ENCODE measurements at regions not wholly inside any gene's neighbourhood (a gene's known extent, or its start where the extent isn't known, plus 50 kb on each side); places are given as distances from the start of the nearest gene placed in this dataset.

DNA sequence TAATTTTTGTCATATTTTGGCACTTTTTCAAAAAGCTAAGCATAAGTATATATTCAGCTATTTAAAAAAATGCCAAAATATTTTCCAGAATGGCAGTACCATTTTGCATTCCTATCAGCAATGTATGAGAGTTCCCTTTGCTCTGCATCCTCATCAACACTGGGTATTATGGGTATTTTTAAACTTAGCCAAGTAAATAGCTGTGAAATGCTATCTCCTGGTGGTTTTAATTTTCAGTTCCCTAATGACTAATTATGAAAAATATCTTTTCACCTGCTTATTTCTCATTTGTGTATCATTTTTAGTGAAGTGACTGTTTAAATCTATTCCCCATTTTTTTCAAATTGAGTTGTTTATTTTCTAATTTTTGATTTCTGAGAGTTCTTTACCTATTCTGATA lies 199.7 kb upstream of the NECTIN3 start:
- Histone ChIP-seq H3K27ac (ENCODE audit: low read length) (no peak overlapping the region), H3K4me2 (ENCODE audit: low read length) (no peak overlapping the region), H3F3A (ENCODE audit: insufficient read depth, low read length, poor library complexity, severe bottlenecking) (no peaks in the 10 kb centered on the region), H3K36me3 (ENCODE audit: insufficient read depth, low read length) (no peaks in the 10 kb centered on the region), H3K27me3 (ENCODE audit: insufficient read depth, low read depth, low read length) (no peaks in the 10 kb centered on the region), H2AFZ (ENCODE audit: low read depth, low read length) (no peak overlapping the region), H4K20me1 (ENCODE audit: insufficient read depth) (no peaks in the 10 kb centered on the region), H3K9ac (ENCODE audit: low read length) (no peak overlapping the region), H3K79me2 (replicated peaks; ENCODE audit: insufficient read depth, low read length) (no peaks in the 10 kb centered on the region), H3K9me3 (ENCODE audit: low read length) (no peaks in the 10 kb centered on the region), H3K4me3 (ENCODE audit: low read length) (no peak overlapping the region), H3K9me2 (ENCODE audit: insufficient read depth, low read length) (no peaks in the 10 kb centered on the region)
- no peak for TF ChIP-seq MXI1 (conservative IDR thresholded peaks at IDR 0.05; ENCODE audit: poor library complexity, severe bottlenecking)
- TF ChIP-seq, protein P1, sequence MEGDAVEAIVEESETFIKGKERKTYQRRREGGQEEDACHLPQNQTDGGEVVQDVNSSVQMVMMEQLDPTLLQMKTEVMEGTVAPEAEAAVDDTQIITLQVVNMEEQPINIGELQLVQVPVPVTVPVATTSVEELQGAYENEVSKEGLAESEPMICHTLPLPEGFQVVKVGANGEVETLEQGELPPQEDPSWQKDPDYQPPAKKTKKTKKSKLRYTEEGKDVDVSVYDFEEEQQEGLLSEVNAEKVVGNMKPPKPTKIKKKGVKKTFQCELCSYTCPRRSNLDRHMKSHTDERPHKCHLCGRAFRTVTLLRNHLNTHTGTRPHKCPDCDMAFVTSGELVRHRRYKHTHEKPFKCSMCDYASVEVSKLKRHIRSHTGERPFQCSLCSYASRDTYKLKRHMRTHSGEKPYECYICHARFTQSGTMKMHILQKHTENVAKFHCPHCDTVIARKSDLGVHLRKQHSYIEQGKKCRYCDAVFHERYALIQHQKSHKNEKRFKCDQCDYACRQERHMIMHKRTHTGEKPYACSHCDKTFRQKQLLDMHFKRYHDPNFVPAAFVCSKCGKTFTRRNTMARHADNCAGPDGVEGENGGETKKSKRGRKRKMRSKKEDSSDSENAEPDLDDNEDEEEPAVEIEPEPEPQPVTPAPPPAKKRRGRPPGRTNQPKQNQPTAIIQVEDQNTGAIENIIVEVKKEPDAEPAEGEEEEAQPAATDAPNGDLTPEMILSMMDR (IDR thresholded peaks at IDR 0.05; ENCODE audit: poor library complexity, severe bottlenecking): no peak
- TF ChIP-seq, protein P2, sequence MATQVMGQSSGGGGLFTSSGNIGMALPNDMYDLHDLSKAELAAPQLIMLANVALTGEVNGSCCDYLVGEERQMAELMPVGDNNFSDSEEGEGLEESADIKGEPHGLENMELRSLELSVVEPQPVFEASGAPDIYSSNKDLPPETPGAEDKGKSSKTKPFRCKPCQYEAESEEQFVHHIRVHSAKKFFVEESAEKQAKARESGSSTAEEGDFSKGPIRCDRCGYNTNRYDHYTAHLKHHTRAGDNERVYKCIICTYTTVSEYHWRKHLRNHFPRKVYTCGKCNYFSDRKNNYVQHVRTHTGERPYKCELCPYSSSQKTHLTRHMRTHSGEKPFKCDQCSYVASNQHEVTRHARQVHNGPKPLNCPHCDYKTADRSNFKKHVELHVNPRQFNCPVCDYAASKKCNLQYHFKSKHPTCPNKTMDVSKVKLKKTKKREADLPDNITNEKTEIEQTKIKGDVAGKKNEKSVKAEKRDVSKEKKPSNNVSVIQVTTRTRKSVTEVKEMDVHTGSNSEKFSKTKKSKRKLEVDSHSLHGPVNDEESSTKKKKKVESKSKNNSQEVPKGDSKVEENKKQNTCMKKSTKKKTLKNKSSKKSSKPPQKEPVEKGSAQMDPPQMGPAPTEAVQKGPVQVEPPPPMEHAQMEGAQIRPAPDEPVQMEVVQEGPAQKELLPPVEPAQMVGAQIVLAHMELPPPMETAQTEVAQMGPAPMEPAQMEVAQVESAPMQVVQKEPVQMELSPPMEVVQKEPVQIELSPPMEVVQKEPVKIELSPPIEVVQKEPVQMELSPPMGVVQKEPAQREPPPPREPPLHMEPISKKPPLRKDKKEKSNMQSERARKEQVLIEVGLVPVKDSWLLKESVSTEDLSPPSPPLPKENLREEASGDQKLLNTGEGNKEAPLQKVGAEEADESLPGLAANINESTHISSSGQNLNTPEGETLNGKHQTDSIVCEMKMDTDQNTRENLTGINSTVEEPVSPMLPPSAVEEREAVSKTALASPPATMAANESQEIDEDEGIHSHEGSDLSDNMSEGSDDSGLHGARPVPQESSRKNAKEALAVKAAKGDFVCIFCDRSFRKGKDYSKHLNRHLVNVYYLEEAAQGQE (IDR thresholded peaks at IDR 0.05; ENCODE audit: borderline replicate concordance): no peak
- TF ChIP-seq EZH2 (IDR thresholded peaks at IDR 0.05; ENCODE audit: borderline replicate concordance, insufficient read depth, low read length, poor library complexity, severe bottlenecking): no peak
- no peak for TF ChIP-seq EP300 (conservative IDR thresholded peaks at IDR 0.05; ENCODE audit: poor library complexity, severe bottlenecking)
- TF ChIP-seq SMC3 (conservative IDR thresholded peaks at IDR 0.05; ENCODE audit: poor library complexity): no peak
- no peak for TF ChIP-seq TAF1 (IDR thresholded peaks at IDR 0.05; ENCODE audit: low read depth)
- TF ChIP-seq RAD21 (conservative IDR thresholded peaks at IDR 0.05): no peak
- no peak for TF ChIP-seq POLR2AphosphoS5 (IDR thresholded peaks at IDR 0.05)

DNA sequence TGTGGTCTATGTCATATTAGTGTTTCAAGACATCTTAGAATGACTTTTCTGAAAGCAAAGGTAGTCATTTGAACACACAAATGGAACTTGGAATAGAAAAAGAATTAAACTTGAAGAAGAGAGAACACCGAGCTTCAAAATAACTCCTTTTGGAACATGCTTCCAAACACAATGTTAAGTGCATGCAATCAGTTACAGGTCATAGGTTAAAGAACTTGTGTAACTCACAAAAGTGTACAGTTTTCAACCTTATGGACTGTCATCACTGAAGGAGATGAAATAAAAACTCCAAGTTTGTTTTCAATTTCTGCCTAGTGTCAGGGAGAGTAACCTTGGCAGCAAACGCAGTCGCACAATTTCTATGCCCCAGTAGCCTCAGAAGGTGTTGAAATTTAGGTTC lies 192.9 kb upstream of the NECTIN3 start:
- H3K9me2 ChIP-seq (ENCODE audit: insufficient read depth, low read length): no peaks in the 10 kb centered on the region
- no peak overlapping the region for H3K9ac ChIP-seq (ENCODE audit: low read length)
- H3K4me3 ChIP-seq (ENCODE audit: low read length): no peak overlapping the region
- H4K20me1 ChIP-seq (ENCODE audit: insufficient read depth): no peaks in the 10 kb centered on the region
- no peaks in the 10 kb centered on the region for H3K79me2 ChIP-seq (replicated peaks; ENCODE audit: insufficient read depth, low read length)
- TF ChIP-seq POLR2AphosphoS5 (IDR thresholded peaks at IDR 0.05): no peak
- TF ChIP-seq RAD21 (conservative IDR thresholded peaks at IDR 0.05): no peak
- TF ChIP-seq EZH2 (IDR thresholded peaks at IDR 0.05; ENCODE audit: borderline replicate concordance, insufficient read depth, low read length, poor library complexity, severe bottlenecking): no peak
- TF ChIP-seq, protein P1 (IDR thresholded peaks at IDR 0.05; ENCODE audit: poor library complexity, severe bottlenecking): no peak
- no peak for TF ChIP-seq SMC3 (conservative IDR thresholded peaks at IDR 0.05; ENCODE audit: poor library complexity)
- TF ChIP-seq MXI1 (conservative IDR thresholded peaks at IDR 0.05; ENCODE audit: poor library complexity, severe bottlenecking): no peak
- no peak for TF ChIP-seq TAF1 (IDR thresholded peaks at IDR 0.05; ENCODE audit: low read depth)
- no peak for TF ChIP-seq EP300 (conservative IDR thresholded peaks at IDR 0.05; ENCODE audit: poor library complexity, severe bottlenecking)
- TF ChIP-seq, protein P2 (IDR thresholded peaks at IDR 0.05; ENCODE audit: borderline replicate concordance): no peak
- H3K27ac ChIP-seq (ENCODE audit: low read length): no peak overlapping the region
- H3K4me2 ChIP-seq (ENCODE audit: low read length): no peak overlapping the region
- H3K27me3 ChIP-seq (ENCODE audit: insufficient read depth, low read depth, low read length): no peaks in the 10 kb centered on the region
- H3F3A ChIP-seq (ENCODE audit: insufficient read depth, low read length, poor library complexity, severe bottlenecking): no peaks in the 10 kb centered on the region
- no peak overlapping the region for H2AFZ ChIP-seq (ENCODE audit: low read depth, low read length)
- no peaks in the 10 kb centered on the region for H3K36me3 ChIP-seq (ENCODE audit: insufficient read depth, low read length)
- H3K9me3 ChIP-seq (ENCODE audit: low read length): no peaks in the 10 kb centered on the region
